ENCODE measurements at regions not wholly inside any gene's neighbourhood (a gene's known extent, or its start where the extent isn't known, plus 50 kb on each side); places are given as distances from the start of the nearest gene placed in this dataset.

DNA sequence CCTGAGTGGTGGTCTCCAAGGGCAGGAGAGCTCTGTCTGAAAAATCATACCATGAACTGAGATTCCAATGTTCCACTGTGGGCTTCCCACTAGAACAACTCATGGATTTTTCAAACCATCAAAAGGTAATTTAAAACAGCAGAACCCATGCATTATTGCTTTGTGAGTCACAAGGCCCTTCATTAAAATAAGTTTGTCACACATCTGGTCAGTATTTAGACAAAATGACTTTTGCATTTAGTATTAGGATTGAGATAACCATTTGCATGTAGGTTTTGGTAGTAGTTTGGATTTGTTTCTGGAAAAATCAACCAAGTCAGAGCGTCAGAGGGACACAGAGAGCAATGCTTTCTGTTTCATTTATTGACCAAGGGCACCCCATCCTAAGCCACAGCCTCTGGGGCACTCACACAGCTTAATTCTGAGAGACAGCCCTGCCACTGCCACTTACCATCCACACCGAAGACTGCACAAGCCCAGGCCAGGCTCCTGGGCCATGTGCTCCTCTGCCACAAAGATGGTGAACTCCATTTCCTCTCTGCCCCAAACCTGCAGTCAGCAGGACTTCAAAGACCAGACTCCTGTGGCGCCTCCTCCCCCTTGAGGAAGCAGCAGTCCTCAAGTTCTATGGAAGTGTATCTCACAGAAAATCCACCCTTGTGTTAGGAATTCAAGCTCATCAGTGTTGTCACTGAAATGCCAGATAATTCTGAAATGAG, 132.6 kb upstream of the DUSP10 start (continued):
- TF ChIP-seq, protein P1, sequence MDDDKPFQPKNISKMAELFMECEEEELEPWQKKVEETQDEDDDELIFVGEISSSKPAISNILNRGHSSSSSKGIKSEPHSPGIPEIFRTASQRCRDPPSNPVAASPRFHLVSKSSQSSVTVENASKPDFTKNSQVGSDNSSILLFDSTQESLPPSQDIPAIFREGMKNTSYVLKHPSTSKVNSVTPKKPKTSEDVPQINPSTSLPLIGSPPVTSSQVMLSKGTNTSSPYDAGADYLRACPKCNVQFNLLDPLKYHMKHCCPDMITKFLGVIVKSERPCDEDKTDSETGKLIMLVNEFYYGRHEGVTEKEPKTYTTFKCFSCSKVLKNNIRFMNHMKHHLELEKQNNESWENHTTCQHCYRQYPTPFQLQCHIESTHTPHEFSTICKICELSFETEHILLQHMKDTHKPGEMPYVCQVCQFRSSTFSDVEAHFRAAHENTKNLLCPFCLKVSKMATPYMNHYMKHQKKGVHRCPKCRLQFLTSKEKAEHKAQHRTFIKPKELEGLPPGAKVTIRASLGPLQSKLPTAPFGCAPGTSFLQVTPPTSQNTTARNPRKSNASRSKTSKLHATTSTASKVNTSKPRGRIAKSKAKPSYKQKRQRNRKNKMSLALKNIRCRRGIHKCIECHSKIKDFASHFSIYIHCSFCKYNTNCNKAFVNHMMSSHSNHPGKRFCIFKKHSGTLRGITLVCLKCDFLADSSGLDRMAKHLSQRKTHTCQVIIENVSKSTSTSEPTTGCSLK (tag by site-specific recombination; IDR thresholded peaks at IDR 0.05), result no peak
- TF ChIP-seq ZNF626 (tag by site-specific recombination; IDR thresholded peaks at IDR 0.05) (no peak), ZNF366 (tag by site-specific recombination; conservative IDR thresholded peaks at IDR 0.05) (no peak)

DNA sequence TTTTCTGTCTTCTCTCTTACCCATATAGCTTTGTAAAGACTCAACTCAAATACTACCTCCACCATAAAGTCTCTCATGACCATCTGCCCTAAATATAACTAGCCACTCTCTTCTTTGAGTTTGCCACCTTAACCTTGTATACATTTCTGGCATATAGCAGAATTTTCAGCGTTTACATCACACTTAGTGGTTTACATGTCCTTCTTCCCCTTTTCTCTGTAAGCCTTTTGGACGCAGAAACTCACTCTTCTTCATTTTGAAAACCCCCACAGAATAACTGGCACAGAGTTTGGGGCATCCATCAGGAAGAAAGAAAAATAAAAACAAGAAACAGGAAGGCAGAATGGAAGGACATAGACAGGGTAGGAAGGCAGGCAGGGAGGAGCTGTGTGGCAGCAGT, 131.8 kb upstream of the DUSP10 start:
- Histone ChIP-seq H3K4me3 (ENCODE audit: low read depth, low read length) (no peak overlapping the region), H3K4me1 (ENCODE audit: control insufficient read depth, insufficient read depth, low read length) (peaks cover 5% of the 10 kb centered on the region; the same call in 1 of the 2 replicates), H3K9me3 (ENCODE audit: control insufficient read depth, insufficient read depth, low read depth, low read length) (no peaks in the 10 kb centered on the region), H3K27ac (ENCODE audit: extremely low read depth, low read depth, low read length) (no peak overlapping the region), H3K36me3 (ENCODE audit: control insufficient read depth in 2 of 2, insufficient read depth in 1 of 2, low read length in 2 of 2) (no peaks in the 10 kb centered on the region)
- POLR2A ChIA-PET, result no interaction called here
- TF ChIP-seq ZNF311 (tag by site-specific recombination; IDR thresholded peaks at IDR 0.05; ENCODE audit: borderline replicate concordance) (no peak), ZNF274 (IDR thresholded peaks at IDR 0.05; ENCODE audit: low read length) (no peak), ZNF274 (tag by site-specific recombination; IDR thresholded peaks at IDR 0.05; ENCODE audit: borderline replicate concordance) (no peak), ZNF707 (tag by site-specific recombination; IDR thresholded peaks at IDR 0.05) (no peak), ZNF785 (tag by site-specific recombination; IDR thresholded peaks at IDR 0.05) (no peak), ZNF132 (tag by site-specific recombination; IDR thresholded peaks at IDR 0.05; ENCODE audit: borderline replicate concordance) (no peak), ZNF560 (tag by site-specific recombination; IDR thresholded peaks at IDR 0.05; ENCODE audit: borderline replicate concordance) (no peak), ZBTB7A (tag by site-specific recombination; IDR thresholded peaks at IDR 0.05; ENCODE audit: low read depth) (no peak), EGR2 (tag by site-specific recombination; IDR thresholded peaks at IDR 0.05; ENCODE audit: low read depth) (no peak), ZNF670 (tag by site-specific recombination; IDR thresholded peaks at IDR 0.05; ENCODE audit: low read depth) (no peak)
- TF ChIP-seq, protein P2, sequence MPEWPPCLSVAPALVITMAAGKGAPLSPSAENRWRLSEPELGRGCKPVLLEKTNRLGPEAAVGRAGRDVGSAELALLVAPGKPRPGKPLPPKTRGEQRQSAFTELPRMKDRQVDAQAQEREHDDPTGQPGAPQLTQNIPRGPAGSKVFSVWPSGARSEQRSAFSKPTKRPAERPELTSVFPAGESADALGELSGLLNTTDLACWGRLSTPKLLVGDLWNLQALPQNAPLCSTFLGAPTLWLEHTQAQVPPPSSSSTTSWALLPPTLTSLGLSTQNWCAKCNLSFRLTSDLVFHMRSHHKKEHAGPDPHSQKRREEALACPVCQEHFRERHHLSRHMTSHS (tag by site-specific recombination; IDR thresholded peaks at IDR 0.05), result no peak
- TF ChIP-seq, protein P3, sequence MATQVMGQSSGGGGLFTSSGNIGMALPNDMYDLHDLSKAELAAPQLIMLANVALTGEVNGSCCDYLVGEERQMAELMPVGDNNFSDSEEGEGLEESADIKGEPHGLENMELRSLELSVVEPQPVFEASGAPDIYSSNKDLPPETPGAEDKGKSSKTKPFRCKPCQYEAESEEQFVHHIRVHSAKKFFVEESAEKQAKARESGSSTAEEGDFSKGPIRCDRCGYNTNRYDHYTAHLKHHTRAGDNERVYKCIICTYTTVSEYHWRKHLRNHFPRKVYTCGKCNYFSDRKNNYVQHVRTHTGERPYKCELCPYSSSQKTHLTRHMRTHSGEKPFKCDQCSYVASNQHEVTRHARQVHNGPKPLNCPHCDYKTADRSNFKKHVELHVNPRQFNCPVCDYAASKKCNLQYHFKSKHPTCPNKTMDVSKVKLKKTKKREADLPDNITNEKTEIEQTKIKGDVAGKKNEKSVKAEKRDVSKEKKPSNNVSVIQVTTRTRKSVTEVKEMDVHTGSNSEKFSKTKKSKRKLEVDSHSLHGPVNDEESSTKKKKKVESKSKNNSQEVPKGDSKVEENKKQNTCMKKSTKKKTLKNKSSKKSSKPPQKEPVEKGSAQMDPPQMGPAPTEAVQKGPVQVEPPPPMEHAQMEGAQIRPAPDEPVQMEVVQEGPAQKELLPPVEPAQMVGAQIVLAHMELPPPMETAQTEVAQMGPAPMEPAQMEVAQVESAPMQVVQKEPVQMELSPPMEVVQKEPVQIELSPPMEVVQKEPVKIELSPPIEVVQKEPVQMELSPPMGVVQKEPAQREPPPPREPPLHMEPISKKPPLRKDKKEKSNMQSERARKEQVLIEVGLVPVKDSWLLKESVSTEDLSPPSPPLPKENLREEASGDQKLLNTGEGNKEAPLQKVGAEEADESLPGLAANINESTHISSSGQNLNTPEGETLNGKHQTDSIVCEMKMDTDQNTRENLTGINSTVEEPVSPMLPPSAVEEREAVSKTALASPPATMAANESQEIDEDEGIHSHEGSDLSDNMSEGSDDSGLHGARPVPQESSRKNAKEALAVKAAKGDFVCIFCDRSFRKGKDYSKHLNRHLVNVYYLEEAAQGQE (tag by site-specific recombination; IDR thresholded peaks at IDR 0.05), result no peak
- TF ChIP-seq, protein P4, sequence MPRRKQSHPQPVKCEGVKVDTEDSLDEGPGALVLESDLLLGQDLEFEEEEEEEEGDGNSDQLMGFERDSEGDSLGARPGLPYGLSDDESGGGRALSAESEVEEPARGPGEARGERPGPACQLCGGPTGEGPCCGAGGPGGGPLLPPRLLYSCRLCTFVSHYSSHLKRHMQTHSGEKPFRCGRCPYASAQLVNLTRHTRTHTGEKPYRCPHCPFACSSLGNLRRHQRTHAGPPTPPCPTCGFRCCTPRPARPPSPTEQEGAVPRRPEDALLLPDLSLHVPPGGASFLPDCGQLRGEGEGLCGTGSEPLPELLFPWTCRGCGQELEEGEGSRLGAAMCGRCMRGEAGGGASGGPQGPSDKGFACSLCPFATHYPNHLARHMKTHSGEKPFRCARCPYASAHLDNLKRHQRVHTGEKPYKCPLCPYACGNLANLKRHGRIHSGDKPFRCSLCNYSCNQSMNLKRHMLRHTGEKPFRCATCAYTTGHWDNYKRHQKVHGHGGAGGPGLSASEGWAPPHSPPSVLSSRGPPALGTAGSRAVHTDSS (tag by site-specific recombination; IDR thresholded peaks at IDR 0.05), result no peak
- CTCF ChIA-PET, result interaction anchor here (1.2 kb wide), 1 partner anchor 15 kb away, joined by 3 read pairs; no protein-coding TSS in a partner anchor

Measured in HEK293 (cell line).